GM13976 (cell line): ENCODE measurements at regions not wholly inside any gene's neighbourhood (a gene's known extent, or its start where the extent isn't known, plus 50 kb on each side); places are given as distances from the start of the nearest gene placed in this dataset.

ENCODE experiments used
- DNase-seq: peaks from one replicate; pipeline ENCODE4 v3.0.0; 2012; ENCODE audit warnings: low spot score
- CTCF ChIP-seq: IDR thresholded peaks from 2 replicates; pipeline ENCODE4 v1.5.1; 2012; ENCODE audit warnings: borderline replicate concordance, mild to moderate bottlenecking; ENCODE audit not compliant: insufficient read depth; ENCODE audit errors: extremely low read depth, missing control alignments, control extremely low read depth
- in situ Hi-C: fragments of 300-500 bp; cut with MboI; formaldehyde crosslinking; loops from one replicate; pipeline ENCODE4 v1.12.0; 2022; ENCODE audit warnings: low sequenced_read_pairs, mixed read lengths, inconsistent platforms; ENCODE audit not compliant: unreplicated experiment

GRCh38 chr12:85580562-85581168, 255.5 kb downstream of the RASSF9 start:
- in situ Hi-C loops = no loop called here
- TF ChIP-seq CTCF = no peak
- DNase-seq = no peak

GRCh38 chr12:85587158-85587557, 249.1 kb downstream of the RASSF9 start:
- no peak for DNase-seq
- in situ Hi-C loops = no loop called here

GRCh38 chr12:85588221-85588620, 248.0 kb downstream of the RASSF9 start:
- no peak for DNase-seq
- TF ChIP-seq CTCF = no peak
- in situ Hi-C loops = no loop called here

More at GRCh38 chr12:85587158-85587557, 249.1 kb downstream of the RASSF9 start:
- no peak for TF ChIP-seq CTCF

GRCh38 chr12:85600841-85601240, 235.4 kb downstream of the RASSF9 start:
- TF ChIP-seq CTCF = no peak
- in situ Hi-C loops = no loop called here
- no peak for DNase-seq

GRCh38 chr12:85603556-85603955, 232.7 kb downstream of the RASSF9 start:
- DNase-seq = no peak
- in situ Hi-C loops = no loop called here
- TF ChIP-seq CTCF = no peak

- no peak for DNase-seq
- no peak for TF ChIP-seq CTCF
- in situ Hi-C loops = no loop called here
Measured at GRCh38 chr12:85606455-85606854, 229.8 kb downstream of the RASSF9 start.
